GM18519 (cell line): ENCODE measurements at regions not wholly inside any gene's neighbourhood (a gene's known extent, or its start where the extent isn't known, plus 50 kb on each side); places are given as distances from the start of the nearest gene placed in this dataset.
"Not testable (repeated sequence)": the region's sequence is repeated elsewhere in the genome, so short reads cannot be mapped to it uniquely, and the experiment has no call there.

Experiments
- ATAC-seq: cut with Tn5 transposase; IDR thresholded peaks from one replicate; pipeline ENCODE4 v1.9.1; 2021; ENCODE audit warnings: mild to moderate bottlenecking, moderate library complexity; ENCODE audit not compliant: unreplicated experiment, low FRiP score

DNA sequence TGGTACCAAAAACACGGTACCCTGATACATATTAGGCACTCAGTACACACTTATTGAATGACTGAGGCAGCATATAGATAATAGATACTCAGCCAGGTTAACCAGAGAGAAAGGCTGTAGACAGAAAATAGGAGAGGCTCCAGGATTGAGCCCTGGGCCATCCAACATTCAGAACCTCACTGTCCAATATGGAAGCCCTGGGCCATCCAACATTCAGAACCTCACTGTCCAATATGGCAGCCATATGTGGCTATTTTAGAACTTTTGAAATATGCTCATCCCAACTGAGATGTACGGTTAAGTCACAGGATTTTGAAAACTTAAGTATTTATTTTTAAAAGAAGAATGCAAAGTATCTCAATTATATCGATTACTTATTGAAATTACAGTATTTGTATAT is 142.5 kb upstream of the ID4 start:
- ATAC-seq: no peak

- no peak for ATAC-seq
These were observed 139.4 kb upstream of the ID4 start for GRCh38 chr6:19697744-19698290.

- ATAC-seq: no peak
These were observed 137.2 kb upstream of the ID4 start for GRCh38 chr6:19699932-19700331.

DNA sequence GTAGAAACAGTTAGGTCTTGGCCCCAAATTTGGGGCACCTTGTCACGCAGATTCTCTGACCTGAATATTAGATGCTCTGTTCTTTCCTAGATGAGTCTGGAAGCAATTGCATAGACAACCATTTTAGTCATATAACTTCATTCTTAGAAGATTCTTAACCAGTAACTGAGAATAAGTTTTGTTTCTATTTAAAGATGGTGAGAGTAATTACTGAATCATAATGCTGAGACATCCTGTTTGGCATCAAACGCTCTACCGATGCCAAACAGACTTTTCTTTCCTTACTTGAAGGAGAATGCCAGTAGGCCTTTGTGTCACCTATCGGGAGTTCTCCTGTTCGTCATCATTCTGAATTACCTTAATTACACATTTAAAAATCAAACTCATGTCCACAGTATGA is 131.6 kb upstream of the ID4 start:
- no peak for ATAC-seq

DNA sequence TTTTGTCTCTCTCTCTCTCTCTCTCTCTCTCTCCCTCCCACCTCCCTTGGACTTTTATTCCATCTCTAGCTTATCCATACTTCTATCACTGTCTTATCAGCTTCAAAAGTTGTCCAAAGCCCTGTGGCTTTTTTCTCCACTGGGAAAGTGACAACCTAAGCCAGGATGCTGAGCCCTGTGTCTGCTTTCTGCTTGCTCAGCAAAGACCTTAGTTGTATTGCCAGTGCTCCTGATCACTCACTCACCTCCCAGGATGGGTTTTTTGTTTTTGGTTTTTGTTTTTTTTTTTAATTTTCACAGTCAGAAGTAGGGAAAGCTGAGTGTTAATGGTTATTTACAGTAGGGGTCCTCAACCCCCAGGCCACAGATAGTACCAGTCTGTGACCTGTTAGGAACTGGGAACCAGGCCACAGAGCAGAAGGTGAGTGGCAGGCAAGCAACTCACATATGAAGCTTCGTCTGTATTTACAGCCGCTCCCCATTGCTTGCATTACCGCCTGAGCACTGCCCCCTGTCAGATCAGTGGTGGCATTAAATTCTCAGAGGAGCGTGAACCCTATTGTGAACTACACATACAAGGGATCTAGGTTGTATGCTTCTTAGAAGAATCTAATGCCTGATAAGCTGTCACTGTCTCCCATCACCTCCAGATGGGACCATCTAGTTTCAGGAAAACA is 125.0 kb upstream of the ID4 start:
- no peak for ATAC-seq

DNA sequence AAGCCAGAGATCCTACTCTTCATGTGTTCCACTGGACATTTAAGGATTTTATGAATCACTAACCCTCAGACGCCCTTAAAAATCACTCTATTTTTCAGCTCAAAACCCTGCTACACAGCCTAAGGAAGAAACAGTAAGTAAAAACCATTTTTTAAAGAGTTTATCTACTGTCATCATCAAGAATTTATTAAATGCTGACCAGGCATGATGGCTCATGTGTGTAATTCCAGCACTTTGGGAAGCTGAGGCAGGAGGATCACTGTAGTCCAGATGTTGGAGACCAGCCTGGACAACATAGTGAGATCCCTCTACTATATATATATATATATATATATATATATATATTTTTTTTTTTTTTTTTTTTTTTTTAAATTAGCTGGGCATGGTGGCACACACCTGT is 124.2 kb upstream of the ID4 start:
- no peak for ATAC-seq

GRCh38 chr6:19713411-19713810 is 123.8 kb upstream of the ID4 start:
- no peak for ATAC-seq

DNA sequence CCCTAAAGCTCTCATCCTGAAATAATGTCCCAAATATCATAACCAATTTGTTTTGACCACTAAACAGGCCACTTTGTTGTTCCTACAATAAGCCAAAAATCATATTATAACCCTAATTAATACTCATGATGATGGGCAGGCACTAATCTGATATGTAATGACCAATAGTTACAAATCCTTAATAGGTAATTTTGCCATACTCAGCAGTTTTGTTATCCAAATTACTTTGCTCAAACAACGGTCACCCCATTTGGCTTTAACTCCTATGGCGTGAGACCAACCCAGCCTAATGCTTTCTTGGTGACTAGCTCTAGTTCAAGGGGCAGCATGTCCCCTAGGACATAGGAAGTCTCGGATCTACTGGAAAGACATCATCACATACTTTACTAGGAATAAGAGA is 123.2 kb upstream of the ID4 start:
- no peak for ATAC-seq

- ATAC-seq: no peak
These were observed 122.6 kb upstream of the ID4 start for GRCh38 chr6:19714434-19715166.

- ATAC-seq: no peak
These were observed 122.0 kb upstream of the ID4 start for GRCh38 chr6:19715167-19715551.

GRCh38 chr6:19719691-19720128 is 117.5 kb upstream of the ID4 start:
- ATAC-seq: no peak

GRCh38 chr6:19721766-19722377 is 115.3 kb upstream of the ID4 start:
- no peak for ATAC-seq

DNA sequence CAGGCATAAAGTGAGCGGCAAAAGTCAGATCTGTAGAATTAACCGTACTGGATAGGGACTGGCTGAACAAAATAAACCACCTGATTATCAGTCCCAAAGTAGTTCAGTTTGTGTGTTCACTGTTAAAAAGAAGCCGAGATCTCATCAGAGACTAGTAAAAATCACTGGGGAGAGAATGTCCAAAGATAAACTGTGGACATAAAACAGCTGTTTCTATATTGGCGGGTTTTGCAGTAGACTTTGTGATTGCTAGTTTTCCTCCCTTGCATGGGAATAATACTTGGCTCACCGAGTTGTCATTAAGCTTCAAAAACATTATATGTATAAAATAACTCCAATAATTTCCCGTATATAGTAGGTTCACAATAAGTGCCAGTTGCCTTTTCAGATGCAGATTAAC is 114.2 kb upstream of the ID4 start:
- ATAC-seq: no peak

- ATAC-seq: no peak
These were observed 113.6 kb upstream of the ID4 start for GRCh38 chr6:19723545-19723944.

GRCh38 chr6:19725436-19725835 is 111.7 kb upstream of the ID4 start:
- not testable (repeated sequence) for ATAC-seq

- ATAC-seq: no peak
These were observed 105.9 kb upstream of the ID4 start for GRCh38 chr6:19731282-19731681.

- ATAC-seq: no peak
These were observed 103.1 kb upstream of the ID4 start for GRCh38 chr6:19734061-19734460.

- ATAC-seq: no peak
These were observed 102.7 kb upstream of the ID4 start for GRCh38 chr6:19734519-19734918.

DNA sequence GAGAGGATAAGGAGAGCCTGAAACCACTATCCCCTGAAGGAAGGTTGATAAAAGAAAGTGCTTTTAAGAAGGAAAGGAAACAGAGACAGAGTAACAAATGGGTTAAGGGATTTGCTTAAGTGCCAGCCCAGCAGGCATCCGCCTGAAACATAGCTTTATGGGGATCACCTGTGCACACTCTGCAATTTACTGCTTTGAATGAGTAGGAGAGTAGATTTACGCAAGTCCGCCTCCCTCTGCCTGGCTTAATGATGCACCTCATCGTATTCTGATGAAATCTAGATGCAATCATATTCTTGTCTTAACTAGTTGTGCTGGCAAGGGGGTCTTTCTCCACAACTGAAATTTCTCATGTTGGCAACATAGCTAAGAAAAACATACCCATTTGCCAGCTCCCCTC is 101.1 kb upstream of the ID4 start:
- no peak for ATAC-seq

DNA sequence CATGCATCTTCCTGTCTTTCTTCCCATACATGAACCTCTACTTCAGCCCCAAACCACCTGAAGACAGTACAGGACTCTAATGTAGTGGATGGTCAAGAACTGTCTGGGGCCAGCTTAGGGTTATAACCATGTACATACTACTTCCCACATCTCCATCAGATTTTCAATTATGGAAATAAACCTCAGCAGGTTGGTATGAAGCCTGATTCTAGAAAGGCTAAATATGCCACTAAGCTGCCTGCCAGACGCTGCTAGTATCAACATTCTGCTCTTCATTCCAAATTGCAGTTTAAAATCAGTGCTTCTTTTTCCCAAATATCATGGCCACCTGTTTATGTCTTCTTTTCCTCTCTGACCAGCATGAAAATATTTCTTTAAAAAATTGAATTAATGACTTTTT is 99.2 kb upstream of the ID4 start:
- ATAC-seq: no peak

DNA sequence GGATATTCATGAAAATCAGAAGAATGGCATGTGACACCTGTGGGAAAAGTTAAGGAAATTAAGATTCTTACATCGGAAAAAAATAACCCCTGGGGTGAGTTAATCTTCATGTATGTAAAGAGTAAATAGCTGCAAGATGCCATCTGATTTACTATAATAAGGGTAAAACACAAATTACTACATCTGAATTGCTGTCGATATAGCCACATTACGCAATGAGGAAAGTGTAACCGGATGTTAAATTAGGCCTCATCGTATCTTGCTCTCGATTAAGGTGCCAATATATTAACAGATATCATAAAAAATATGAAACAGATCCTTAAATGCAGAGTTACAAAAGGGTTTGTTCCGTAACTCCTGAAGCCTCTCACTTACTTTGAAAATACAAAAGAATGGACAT is 87.4 kb upstream of the ID4 start:
- ATAC-seq: no peak

GRCh38 chr6:19752746-19753145 is 84.4 kb upstream of the ID4 start:
- ATAC-seq: no peak
